ENCODE measurements at regions not wholly inside any gene's neighbourhood (a gene's known extent, or its start where the extent isn't known, plus 50 kb on each side); places are given as distances from the start of the nearest gene placed in this dataset.

GRCh38 chr2:185128996-185129395 is 530.7 kb downstream of the ZNF804A start:
- DNase-seq (ENCODE audit: low spot score in 2 of 2): no peak
- Histone ChIP-seq H3K9me3 (peaks cover 0 to 4% of the 10 kb centered on the region in 2 donors), H3K4me1 (no peaks in the 10 kb centered on the region), H3K4me3 (no peak overlapping the region), H3K36me3 (no peaks in the 10 kb centered on the region), H3K27ac (no peak overlapping the region), H3K27me3 (no peaks in the 10 kb centered on the region)
- intact Hi-C loops (cut with DNase I; ENCODE audit: low total_unique reads): no loop called here
- TF ChIP-seq POLR2A (IDR thresholded peaks at IDR 0.05) (no peak), POLR2AphosphoS5 (IDR thresholded peaks at IDR 0.05) (no peak)
- TF ChIP-seq, protein P1, sequence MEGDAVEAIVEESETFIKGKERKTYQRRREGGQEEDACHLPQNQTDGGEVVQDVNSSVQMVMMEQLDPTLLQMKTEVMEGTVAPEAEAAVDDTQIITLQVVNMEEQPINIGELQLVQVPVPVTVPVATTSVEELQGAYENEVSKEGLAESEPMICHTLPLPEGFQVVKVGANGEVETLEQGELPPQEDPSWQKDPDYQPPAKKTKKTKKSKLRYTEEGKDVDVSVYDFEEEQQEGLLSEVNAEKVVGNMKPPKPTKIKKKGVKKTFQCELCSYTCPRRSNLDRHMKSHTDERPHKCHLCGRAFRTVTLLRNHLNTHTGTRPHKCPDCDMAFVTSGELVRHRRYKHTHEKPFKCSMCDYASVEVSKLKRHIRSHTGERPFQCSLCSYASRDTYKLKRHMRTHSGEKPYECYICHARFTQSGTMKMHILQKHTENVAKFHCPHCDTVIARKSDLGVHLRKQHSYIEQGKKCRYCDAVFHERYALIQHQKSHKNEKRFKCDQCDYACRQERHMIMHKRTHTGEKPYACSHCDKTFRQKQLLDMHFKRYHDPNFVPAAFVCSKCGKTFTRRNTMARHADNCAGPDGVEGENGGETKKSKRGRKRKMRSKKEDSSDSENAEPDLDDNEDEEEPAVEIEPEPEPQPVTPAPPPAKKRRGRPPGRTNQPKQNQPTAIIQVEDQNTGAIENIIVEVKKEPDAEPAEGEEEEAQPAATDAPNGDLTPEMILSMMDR (IDR thresholded peaks at IDR 0.05): no peak

DNA sequence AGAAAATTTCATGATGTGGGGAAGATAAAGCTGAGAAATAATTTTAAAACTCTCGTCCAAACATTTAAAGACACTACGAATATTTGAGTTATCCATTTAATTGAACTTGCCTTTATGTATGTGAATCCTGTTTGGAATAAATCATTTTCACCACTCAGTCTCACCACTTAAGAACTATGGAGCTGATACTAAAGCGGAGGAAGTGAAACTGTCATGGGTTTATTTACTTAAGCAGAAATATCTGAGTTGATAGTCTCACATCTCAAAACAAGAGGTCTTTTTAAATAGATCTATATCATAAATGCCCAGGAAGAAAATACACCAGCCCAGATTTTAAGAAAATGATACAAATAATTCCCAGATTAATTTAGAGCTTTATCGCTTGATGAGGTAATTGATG is 532.4 kb downstream of the ZNF804A start:
- Histone ChIP-seq H3K9me3 (peaks cover 0 to 4% of the 10 kb centered on the region in 2 donors), H3K36me3 (no peaks in the 10 kb centered on the region), H3K4me1 (no peaks in the 10 kb centered on the region), H3K4me3 (no peak overlapping the region), H3K27ac (no peak overlapping the region), H3K27me3 (no peaks in the 10 kb centered on the region)
- no peak for TF ChIP-seq POLR2AphosphoS5 (IDR thresholded peaks at IDR 0.05)
- no peak for TF ChIP-seq POLR2A (IDR thresholded peaks at IDR 0.05)
- TF ChIP-seq, protein P1 (IDR thresholded peaks at IDR 0.05): no peak
- no peak for DNase-seq (ENCODE audit: low spot score in 2 of 2)
- intact Hi-C loops (cut with DNase I; ENCODE audit: low total_unique reads): no loop called here

- peaks cover 0 to 4% of the 10 kb centered on the region in 2 donors for H3K9me3 ChIP-seq
- H3K4me1 ChIP-seq: no peaks in the 10 kb centered on the region
- no peaks in the 10 kb centered on the region for H3K36me3 ChIP-seq
- TF ChIP-seq, protein P1 (IDR thresholded peaks at IDR 0.05): no peak
- TF ChIP-seq POLR2AphosphoS5 (IDR thresholded peaks at IDR 0.05) (no peak), POLR2A (IDR thresholded peaks at IDR 0.05) (no peak)
- no peak for DNase-seq (ENCODE audit: low spot score in 2 of 2)
- intact Hi-C loops (cut with DNase I; ENCODE audit: low total_unique reads): no loop called here
- no peaks in the 10 kb centered on the region for H3K27me3 ChIP-seq
- H3K4me3 ChIP-seq: no peak overlapping the region
- no peak overlapping the region for H3K27ac ChIP-seq
These were observed 534.2 kb downstream of the ZNF804A start for GRCh38 chr2:185132501-185133041.

- Histone ChIP-seq H3K27ac (no peak overlapping the region), H3K27me3 (no peaks in the 10 kb centered on the region), H3K9me3 (peaks cover 0 to under 1% of the 10 kb centered on the region in 2 donors), H3K4me1 (no peaks in the 10 kb centered on the region), H3K4me3 (no peak overlapping the region), H3K36me3 (no peaks in the 10 kb centered on the region)
- no peak for TF ChIP-seq POLR2AphosphoS5 (IDR thresholded peaks at IDR 0.05)
- TF ChIP-seq, protein P1 (IDR thresholded peaks at IDR 0.05): no peak
- no peak for TF ChIP-seq POLR2A (IDR thresholded peaks at IDR 0.05)
- intact Hi-C loops (cut with DNase I; ENCODE audit: low total_unique reads): no loop called here
- DNase-seq (ENCODE audit: low spot score in 2 of 2): no peak
These were observed 539.4 kb downstream of the ZNF804A start for GRCh38 chr2:185137700-185138099.

DNA sequence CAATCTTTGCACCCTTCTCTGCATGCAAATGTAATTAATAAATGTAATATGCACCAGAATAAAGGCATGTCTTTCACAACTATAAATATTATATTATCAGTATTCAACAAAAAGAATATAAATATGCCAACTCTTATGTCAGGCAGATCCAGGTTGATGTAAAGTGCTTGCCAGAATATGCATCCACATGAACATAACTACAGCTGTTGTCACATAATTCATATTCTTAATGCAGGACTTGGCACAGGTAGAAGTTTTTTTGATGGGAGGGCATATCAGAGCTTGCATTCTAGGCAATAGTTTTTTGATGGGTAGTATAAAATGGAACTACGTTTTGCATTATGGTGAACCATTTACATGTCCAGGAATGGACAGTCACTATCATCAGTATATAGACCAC is 544.3 kb downstream of the ZNF804A start:
- DNase-seq (ENCODE audit: low spot score in 2 of 2): no peak
- Histone ChIP-seq H3K27ac (no peak overlapping the region), H3K4me1 (no peaks in the 10 kb centered on the region), H3K36me3 (no peaks in the 10 kb centered on the region), H3K27me3 (no peaks in the 10 kb centered on the region), H3K4me3 (no peak overlapping the region), H3K9me3 (no peaks in the 10 kb centered on the region)
- TF ChIP-seq, protein P1 (IDR thresholded peaks at IDR 0.05): no peak
- TF ChIP-seq POLR2A (IDR thresholded peaks at IDR 0.05): no peak
- TF ChIP-seq POLR2AphosphoS5 (IDR thresholded peaks at IDR 0.05): no peak
- intact Hi-C loops (cut with DNase I; ENCODE audit: low total_unique reads): no loop called here
